Stimulated activated naive CD4-positive, alpha-beta T cell (primary cell): ENCODE measurements at regions not wholly inside any gene's neighbourhood (a gene's known extent, or its start where the extent isn't known, plus 50 kb on each side); places are given as distances from the start of the nearest gene placed in this dataset.

Experiments used
- DNase-seq, 6 experiments: peaks; one replicate each; lab custom pipeline; 2025; lab: John Stamatoyannopoulos, UW

GRCh38 chr1:198472997-198473396 is 67.5 kb downstream of the ATP6V1G3 start:
- DNase-seq: no peak

DNA sequence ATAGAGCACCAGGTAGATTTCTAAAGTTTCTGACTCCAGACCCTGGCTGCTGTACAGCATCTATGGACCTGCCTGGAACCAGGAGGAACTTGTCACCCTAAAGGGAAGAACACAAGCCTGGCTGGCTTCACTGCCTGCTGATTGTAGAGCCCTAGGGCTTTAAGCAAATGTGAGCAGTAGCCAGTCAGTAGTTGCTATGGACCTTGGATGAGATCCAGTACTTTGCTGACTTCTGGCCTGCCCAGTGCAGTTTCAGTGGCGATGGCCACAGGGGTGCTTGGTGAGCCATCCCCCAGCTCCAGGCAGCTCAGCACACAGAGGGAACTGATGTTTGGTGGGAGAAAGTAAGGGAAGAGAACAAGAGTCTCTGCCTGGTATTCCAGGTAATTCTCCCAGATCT is 68.4 kb downstream of the ATP6V1G3 start:
- no peak for DNase-seq

DNA sequence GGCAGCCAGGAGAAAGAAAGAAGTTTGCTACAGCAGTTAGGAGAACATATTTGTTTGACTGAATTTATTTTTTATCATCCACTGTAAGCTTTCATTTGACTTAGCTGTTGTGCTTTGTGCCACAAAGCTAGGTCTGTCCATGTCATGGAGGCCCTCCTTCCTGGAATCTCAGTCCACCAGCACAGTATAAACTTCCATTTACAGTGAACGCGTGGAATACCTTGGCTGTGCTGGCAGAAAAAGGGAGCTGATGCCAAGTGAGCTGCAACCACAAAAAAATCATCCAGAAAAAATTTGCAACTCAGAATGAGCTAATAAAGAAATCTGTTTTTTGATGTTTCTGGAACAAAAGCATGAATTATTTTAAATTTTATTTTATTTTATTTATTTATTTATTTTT is 72.6 kb downstream of the ATP6V1G3 start:
- no peak for DNase-seq

GRCh38 chr1:198467342-198467741 is 73.1 kb downstream of the ATP6V1G3 start:
- DNase-seq: no peak

GRCh38 chr1:198465201-198466144 is 75.0 kb downstream of the ATP6V1G3 start:
- DNase-seq: peak in 3 of 6 experiments; percentile 2 to 52 (median 41)

DNA sequence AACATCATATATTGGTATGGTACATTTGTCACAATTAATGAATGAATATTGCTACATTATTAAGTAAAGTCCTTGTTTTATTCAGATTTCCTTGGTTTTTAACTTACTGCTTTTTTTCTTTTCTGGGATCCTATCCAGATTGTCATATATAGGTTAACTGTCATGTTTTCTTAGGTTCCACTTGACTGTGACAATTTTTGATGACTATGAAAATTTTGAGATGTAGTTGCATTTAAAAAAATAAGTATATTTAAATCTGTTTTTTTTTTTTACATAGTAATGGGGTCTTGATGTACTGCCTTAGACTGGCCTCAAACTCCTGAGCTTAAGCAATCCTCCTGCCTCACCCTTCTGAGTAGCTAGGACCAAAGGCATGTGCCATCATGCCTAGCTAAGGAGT is 76.8 kb downstream of the ATP6V1G3 start:
- DNase-seq: no peak

DNA sequence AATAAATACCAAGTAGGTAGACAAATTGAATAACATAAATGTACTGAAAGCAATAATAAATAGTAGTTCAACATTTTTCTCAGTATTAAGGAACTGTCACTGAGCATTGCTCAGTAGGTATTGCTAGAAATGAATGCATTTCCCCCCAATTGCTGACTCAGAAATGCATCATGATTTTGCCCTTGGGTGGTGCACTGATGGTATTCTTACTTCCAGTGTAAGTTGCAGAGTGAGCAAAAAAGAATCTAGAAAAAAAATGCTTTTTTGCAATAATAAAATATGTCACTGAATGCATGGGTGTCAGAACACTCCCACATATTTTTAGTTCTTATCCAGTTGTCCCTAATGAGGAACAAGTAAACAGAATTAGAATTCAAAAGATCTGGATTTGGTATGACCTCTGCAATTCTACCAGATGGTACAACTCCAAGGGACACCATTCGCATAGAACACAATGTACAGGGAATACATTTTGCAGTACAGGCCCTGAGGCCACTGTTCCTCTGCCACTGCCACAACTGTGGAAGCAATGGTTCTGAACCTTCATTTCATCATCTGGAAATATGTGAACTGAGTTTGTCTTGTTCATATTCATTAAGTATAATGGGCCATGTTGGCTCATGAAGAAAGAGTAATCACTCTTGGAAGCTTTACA is 78.0 kb downstream of the ATP6V1G3 start:
- no peak for DNase-seq

DNA sequence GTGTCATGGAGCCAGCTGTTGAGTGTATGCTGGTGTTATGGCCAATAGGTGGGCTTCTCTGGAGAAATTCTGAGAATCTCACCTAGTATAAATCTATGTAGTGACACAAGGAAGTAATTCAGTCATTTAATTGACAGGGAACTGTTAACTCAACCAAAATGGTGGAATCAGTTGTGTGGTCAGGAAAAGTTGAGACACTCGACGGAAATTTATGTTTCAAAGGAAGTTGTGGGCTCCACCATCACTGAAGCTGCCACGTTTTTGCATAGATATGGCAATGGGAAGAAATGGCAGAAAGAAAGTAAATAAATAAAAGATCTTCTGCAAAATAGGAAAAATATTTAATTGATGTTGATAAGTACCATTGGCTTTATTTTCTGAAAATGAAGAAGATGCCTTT is 84.5 kb downstream of the ATP6V1G3 start:
- DNase-seq: no peak

DNA sequence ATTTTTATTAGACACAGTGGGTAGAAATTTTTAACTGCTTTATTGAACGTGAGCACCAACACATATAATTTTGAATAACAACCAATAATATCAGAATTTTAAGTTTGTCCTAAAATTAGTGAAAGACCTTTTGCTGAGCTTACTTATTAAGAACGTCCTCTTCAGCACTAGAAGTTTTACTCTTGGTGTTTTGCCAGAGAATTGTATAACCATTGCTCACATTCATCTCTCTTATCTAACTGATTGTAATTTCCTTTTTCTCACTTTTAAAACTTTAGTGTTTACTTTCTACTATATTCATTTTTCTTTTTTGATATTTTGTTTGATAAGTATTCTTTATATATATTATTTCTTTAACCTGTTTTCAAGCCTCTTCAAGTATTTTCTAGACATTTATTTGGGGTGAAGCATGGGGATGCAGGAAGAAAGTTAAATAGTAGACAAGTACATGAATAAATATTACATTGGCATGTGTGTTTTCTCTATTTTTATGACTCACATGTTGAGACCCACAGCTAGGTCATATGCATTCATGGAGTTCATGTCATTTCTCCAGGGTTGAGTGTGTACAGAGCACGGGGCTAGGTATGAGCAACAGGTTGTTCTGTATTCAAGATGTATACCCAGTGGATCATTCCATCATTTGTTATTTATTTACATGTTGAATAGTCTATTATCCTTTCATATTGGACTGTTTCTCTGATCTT is 90.6 kb downstream of the ATP6V1G3 start:
- DNase-seq: no peak

GRCh38 chr1:198449261-198449660 is 91.2 kb downstream of the ATP6V1G3 start:
- DNase-seq: no peak

- no peak for DNase-seq
Measured at GRCh38 chr1:198447468-198447867, 93.0 kb downstream of the ATP6V1G3 start.

DNA sequence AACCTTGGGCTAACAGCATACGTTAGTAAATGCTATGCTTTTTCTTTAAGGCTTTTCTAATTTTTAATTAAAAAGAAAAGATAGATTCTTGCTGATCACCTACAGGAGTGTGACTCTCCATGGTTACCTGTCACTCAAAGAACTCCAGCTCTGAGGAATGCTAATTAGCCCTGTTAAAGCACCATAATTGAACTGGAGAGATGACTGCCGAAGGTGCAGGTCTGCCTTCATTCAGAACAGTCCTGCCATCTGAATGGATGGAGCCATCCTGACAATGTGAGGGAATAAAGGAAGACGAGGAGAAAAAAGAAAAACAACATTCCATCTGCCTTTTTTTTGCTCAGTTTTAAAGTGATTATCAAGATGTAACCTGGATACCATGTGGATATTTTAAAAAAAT is 94.6 kb downstream of the ATP6V1G3 start:
- DNase-seq: no peak

- DNase-seq: no peak
Measured at GRCh38 chr1:198444792-198445191, 95.7 kb downstream of the ATP6V1G3 start.

GRCh38 chr1:198443365-198444233 is 96.9 kb downstream of the ATP6V1G3 start:
- no peak for DNase-seq

DNA sequence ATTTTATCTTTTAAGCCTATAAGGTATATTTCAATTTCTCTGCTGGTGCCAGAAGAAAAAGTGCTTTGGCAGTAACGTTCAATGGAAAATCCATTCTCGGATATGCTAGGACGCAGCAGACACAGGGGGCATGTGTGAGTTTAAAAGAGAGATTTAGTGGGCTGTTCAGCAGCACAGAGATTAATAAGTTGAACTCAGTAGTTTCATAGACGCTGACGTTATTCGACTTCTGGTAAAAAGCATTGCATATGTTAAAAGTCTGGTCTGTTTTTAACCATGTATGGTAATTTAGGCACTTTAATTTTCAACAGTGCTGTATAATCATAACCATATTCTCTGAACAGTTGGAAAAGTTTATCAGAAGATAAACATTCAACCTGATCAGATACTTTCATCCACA is 99.6 kb downstream of the ATP6V1G3 start:
- DNase-seq: no peak

DNA sequence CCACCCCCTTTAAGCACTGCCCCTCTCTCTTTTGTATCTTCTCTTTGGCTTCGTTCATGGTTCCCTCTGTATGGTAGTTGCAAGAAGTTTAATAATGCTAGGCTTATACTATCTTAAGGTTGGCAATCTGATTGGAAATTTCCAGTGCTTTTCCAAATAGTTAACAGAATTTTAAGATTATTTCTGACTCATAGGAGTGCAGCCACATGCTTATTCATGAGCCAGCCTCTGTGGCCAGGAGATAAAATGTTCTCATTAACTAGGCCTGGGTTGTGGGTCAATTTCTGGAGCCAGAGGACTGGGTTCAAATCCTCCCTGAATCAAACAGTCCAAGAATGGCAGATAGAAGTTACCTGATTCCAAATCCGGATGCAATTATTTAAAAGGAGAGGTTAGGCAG is 103.1 kb downstream of the ATP6V1G3 start:
- no peak for DNase-seq

DNA sequence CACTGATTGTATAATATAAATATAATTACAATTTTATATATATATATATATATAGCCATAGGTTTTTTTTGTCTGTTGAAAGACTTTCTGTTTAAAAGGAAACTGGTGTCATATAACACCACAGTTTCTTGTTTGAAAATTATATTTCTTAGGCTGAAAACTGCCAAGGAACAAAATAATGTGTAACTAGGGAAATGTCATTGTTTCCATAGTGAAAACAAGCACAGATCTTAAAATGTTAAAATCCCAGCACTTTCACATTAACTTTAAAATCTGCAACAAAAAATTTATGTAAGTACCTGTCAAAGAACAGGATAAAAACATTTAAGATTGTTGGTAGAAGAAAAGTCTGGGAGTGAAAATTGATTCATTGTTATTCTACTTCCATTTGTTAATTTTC is 104.2 kb downstream of the ATP6V1G3 start:
- DNase-seq: no peak

DNA sequence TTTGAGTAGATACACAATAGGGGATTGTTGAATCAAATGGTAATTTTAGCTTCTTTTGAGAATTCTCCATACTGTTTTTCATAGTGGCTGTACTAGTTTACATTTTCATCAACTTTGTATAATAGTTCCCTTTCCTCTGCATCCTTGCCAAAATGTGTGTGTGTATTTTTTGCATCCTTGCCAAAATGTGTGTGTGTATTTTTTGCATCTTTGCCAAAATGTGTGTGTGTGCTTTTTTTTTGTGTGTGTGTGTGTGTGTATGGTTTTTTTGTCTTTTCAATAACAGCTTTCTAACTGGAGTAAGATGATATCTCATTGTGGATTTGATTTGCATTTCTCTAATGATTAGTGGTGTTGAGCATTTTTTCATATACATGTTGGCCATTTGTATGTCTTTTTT is 105.4 kb downstream of the ATP6V1G3 start:
- DNase-seq: no peak

- no peak for DNase-seq
Measured at GRCh38 chr1:198424441-198424840, 116.0 kb downstream of the ATP6V1G3 start.

DNA sequence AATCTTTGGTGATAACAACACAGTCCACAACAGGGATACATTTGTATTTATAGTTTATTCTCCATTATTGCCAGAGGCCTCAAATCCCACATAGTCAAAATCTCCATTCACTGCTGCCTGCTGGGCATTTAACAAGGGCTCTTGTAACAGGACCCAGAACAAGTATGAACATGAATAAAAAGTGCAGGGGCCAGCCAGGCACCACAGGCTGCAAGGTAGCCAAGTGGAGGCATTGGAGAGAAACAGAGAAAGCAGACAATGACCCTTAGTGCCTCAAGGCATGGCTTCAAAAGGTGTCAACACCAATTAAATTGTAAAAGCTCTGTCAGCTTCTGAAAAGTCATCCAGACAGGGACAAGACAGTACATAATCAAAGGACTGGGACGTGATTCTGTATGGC is 116.8 kb downstream of the ATP6V1G3 start:
- no peak for DNase-seq

DNA sequence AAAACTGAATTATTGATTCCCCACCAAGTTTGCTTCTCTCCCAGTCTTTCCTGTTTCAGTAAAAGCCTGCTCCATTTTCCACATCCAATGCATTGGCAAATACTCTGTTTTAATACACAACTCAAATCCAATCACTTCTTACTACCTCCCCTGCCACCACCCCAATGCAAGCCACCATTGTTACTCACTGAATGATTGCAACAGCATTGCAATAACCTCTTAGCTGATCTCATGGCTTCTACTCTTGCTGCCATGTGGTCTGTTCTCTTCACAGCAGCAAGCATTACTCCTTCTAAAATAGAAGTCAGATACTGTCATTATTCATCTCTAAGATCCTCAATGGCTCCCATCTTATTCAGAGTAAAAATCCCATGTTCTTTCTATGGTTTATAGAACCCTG is 123.4 kb downstream of the ATP6V1G3 start:
- DNase-seq: no peak

DNA sequence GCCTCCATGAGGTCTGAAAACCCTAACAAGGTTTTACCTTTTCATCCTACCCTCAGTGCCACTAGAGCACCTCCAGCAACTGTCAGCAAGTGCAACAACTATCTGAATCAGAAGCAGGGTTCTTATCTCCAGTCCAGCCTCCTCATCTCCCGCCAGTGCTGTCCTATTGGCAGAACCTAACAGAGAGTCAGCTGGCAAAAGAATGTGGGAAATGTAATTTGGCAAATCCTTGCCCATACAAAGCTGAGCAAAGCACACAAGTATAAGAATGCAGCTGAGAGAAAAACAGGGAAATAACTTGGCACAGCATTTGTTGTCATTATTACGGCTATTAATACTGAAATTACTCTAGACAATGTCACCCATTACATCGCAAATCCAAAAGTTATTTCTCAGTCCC is 124.2 kb downstream of the ATP6V1G3 start:
- DNase-seq: no peak
